ENCODE measurements at regions not wholly inside any gene's neighbourhood (a gene's known extent, or its start where the extent isn't known, plus 50 kb on each side); places are given as distances from the start of the nearest gene placed in this dataset.

- Histone ChIP-seq H3K36me3 (ENCODE audit: control insufficient read depth in 2 of 2, insufficient read depth in 2 of 2, low read length in 1 of 2) (no peaks in the 10 kb centered on the region), H3K4me2 (ENCODE audit: control insufficient read depth, insufficient read depth) (no peak overlapping the region), H3K4me1 (ENCODE audit: control insufficient read depth, insufficient read depth, low read length) (no peaks in the 10 kb centered on the region), H3K9me3 (replicated peaks; ENCODE audit: control insufficient read depth, insufficient read depth, low read length) (no peaks in the 10 kb centered on the region), H2AFZ (ENCODE audit: control insufficient read depth, low read depth, low read length) (no peak overlapping the region), H3K27me3 (replicated peaks in 1 of 2; ENCODE audit: control insufficient read depth in 2 of 2, insufficient read depth in 2 of 2, low read length in 1 of 2) (no peaks in the 10 kb centered on the region; a peak in 2 of 4 replicates), H4K20me1 (ENCODE audit: control insufficient read depth, insufficient read depth) (no peaks in the 10 kb centered on the region), H3K27ac (ENCODE audit: control insufficient read depth, insufficient read depth) (no peak overlapping the region), H3K9ac (ENCODE audit: control insufficient read depth, insufficient read depth, low read length) (no peak overlapping the region), H3K79me2 (ENCODE audit: control insufficient read depth, insufficient read depth, low read length) (no peaks in the 10 kb centered on the region), H3K4me3 (no peak overlapping the region)
- ATAC-seq (no peak), DNase-seq (ENCODE audit: low read depth, low spot score) (no peak), FAIRE-seq (no peak)
- intact Hi-C loops (cut with micrococcal nuclease; ENCODE audit: unreplicated experiment), result no loop called here
- ChIA-PET CTCF (no interaction called here), SMC1A (ENCODE audit: uncharacterized antibody, unreplicated experiment) (interaction anchor here (0.7 kb wide), 1 partner anchor 743 kb away, joined by 3 read pairs; no protein-coding TSS in a partner anchor), POLR2A (no interaction called here), RAD21 (ENCODE audit: unreplicated experiment) (no interaction called here)
- TF ChIP-seq TCF7 (IDR thresholded peaks at IDR 0.05; ENCODE audit: borderline replicate concordance), result no peak
- TF ChIP-seq YBX1 (IDR thresholded peaks at IDR 0.05), result no peak
- TF ChIP-seq STAT1 (conservative IDR thresholded peaks at IDR 0.05), result no peak
- no peak for TF ChIP-seq ELK1 (IDR thresholded peaks at IDR 0.05; ENCODE audit: low read depth, low read length)
- no peak for TF ChIP-seq ETV6 (conservative IDR thresholded peaks at IDR 0.05 in 1 of 2, IDR thresholded peaks at IDR 0.05 in 1 of 2; ENCODE audit: borderline replicate concordance in 1 of 2, low read depth in 1 of 2)
- no peak for TF ChIP-seq ZBTB11 (CRISPR knock-in tag; IDR thresholded peaks at IDR 0.05)
- 30% methylated on average over 6 of the region's 6 CpGs for WGBS (ENCODE audit: insufficient coverage, insufficient replicate concordance, low lambda C conversion rate, missing lambda C conversion rate)
- in situ Hi-C loops (cut with MboI), result no loop called here
- BruUV-seq (replicated peaks), result no TSS peak
Measured at GRCh38 chr11:80371931-80372330, 931.1 kb upstream of the TENM4 start.
